ENCODE measurements at regions not wholly inside any gene's neighbourhood (a gene's known extent, or its start where the extent isn't known, plus 50 kb on each side); places are given as distances from the start of the nearest gene placed in this dataset.

DNA sequence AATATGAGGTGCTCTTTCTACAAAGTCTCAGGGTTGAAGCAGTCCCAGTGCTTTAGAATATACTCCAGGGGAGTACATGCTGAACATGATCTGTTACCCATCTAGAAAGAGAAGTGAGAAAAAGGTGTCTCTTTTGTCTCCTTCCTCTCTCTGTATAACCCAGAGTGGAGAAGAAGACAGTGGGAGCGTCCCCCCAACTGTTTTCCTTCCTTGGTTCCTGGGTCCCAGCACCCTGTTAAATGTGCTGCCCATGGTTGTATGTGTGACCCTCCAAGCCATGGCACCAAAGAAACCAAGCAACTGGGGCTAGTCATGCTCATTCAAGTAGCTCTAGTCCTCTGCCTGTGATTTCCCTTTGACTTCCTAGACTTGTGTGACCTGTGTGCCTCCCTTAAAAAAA is 683.7 kb downstream of the TBL1XR1 start:
- WGBS, 2 donors: 73 to 83% methylated on average over 1 of the region's 1 CpG
- no peak for DNase-seq

DNA sequence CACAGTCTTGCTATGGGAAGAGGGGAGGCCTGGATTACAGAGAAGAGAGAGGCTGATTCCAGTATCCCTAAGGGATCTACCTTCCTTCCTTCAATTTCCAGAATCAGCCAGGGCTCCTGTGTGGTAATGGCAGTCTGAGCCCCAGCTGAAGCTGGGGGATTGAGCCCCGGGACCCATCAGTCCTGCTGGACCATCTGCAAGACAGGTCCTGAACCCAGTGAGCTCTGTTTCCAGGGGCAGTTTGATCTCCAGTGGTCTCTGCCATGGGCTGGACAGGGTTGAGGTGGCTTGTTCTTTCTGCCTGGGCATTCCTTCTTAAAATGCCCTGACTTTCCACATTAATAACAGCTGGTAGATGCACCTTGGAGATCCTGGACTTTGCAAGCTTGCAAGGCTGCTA is 685.2 kb downstream of the TBL1XR1 start:
- Histone ChIP-seq H3K36me3 (no peaks in the 10 kb centered on the region), H3K9me3 (peaks cover 0 to 47% (median 23%) of the 10 kb centered on the region in 11 donors), H3K27ac (no peak overlapping the region), H3K4me1 (no peaks in the 10 kb centered on the region), H3K4me3 (no peak overlapping the region), H3K27me3 (no peaks in the 10 kb centered on the region)
- no peak for DNase-seq
- intact Hi-C loops (cut with DNase I): loop anchor here in 4 of 10 donors (5.0 to 10.0 kb wide), 5 partner anchors 153 to 1873 kb away; no protein-coding TSS in a partner anchor
- TF ChIP-seq CTCF (IDR thresholded peaks at IDR 0.05): no peak
- 85 to 88% methylated on average over 1 of the region's 1 CpG for WGBS, 2 donors
- ATAC-seq: no peak

More for the DNA sequence above, 683.7 kb downstream of the TBL1XR1 start:
- H3K9me3 ChIP-seq: peaks cover 0 to 47% (median 23%) of the 10 kb centered on the region in 11 donors
- H3K27ac ChIP-seq: no peak overlapping the region
- TF ChIP-seq CTCF (IDR thresholded peaks at IDR 0.05): no peak
- no peaks in the 10 kb centered on the region for H3K4me1 ChIP-seq
- H3K36me3 ChIP-seq: no peaks in the 10 kb centered on the region
- no peak overlapping the region for H3K4me3 ChIP-seq
- intact Hi-C loops (cut with DNase I): loop anchor here in 4 of 10 donors (5.0 to 10.0 kb wide), 5 partner anchors 151 to 1871 kb away; no protein-coding TSS in a partner anchor
- no peak for ATAC-seq
- no peaks in the 10 kb centered on the region for H3K27me3 ChIP-seq

DNA sequence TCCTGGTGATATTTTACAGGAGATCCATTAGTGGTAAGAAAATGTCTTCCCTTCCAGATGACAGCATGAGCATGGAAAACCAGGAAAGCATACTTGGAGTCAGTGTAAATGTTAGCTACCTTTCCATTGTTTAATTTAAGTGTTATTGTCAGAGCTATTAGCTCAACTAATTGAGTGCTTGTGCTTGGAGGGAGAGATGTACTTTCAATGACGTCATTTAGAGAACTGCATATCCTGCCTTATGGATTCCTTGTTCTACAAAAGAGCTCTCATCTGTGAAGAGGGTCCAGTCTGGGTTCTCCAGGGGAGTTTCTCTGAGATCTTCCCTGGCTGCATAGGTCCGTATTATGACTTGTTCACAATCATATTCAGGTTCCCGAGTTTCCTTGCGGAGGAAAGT is 687.2 kb downstream of the TBL1XR1 start:
- DNase-seq (no peak), ATAC-seq (no peak)
- intact Hi-C loops (cut with DNase I): loop anchor here in 5 of 10 donors (2.0 to 10.0 kb wide), 6 partner anchors 53 to 1875 kb away; no protein-coding TSS in a partner anchor
- peaks cover 0 to 40% (median 19%) of the 10 kb centered on the region in 11 donors for H3K9me3 ChIP-seq
- H3K27me3 ChIP-seq: no peaks in the 10 kb centered on the region
- H3K27ac ChIP-seq: no peak overlapping the region
- WGBS, 2 donors: 91 to 95% methylated on average over 4 of the region's 4 CpGs
- no peak overlapping the region for H3K4me3 ChIP-seq
- TF ChIP-seq CTCF (IDR thresholded peaks at IDR 0.05): no peak
- H3K36me3 ChIP-seq: no peaks in the 10 kb centered on the region
- no peaks in the 10 kb centered on the region for H3K4me1 ChIP-seq

DNA sequence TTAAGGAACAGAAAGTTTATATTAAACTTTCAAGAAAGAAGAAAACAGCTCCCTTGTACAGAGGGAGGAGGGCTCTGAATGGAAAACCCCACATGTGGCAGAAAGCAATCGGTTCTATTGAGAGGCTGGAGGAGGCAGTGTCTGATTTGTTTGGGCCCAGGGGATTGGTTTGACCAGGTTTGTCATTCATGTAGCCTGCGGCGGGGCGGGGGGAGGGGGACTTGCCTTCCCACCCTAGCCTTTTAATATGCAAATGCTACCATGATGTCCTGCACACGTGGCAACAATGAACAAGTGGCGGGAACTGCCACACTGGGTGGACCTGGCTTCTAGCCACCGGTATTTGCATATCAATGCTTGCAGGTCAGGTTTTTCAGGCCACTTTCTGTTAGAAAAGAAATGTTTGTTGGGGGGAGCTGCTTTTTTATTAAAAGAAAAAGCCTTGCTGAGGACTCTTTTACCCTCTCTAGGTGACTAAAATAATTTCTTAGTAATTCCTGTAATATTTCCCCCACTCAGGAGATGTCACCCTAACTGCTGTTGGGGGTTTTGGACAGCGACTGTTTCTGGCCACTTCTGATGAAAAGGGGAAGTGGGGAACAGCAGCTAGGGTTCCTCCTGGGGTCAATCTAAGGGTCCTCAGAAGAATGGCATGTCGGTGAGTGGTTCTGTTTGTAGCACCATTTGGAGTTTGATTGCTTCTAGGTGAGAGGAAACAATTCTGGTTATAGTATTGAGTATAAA is 691.2 kb downstream of the TBL1XR1 start:
- no peak for DNase-seq
- intact Hi-C loops (cut with DNase I): no loop called here
- no peak for TF ChIP-seq CTCF (IDR thresholded peaks at IDR 0.05)

More for the DNA sequence above, 691.2 kb downstream of the TBL1XR1 start:
- H3K4me1 ChIP-seq: peaks cover 0 to 4% (median 0%) of the 10 kb centered on the region in 9 donors
- no peaks in the 10 kb centered on the region for H3K36me3 ChIP-seq
- no peak for ATAC-seq
- no peak overlapping the region for H3K4me3 ChIP-seq
- 73 to 74% methylated on average over 9 of the region's 9 CpGs for WGBS, 2 donors
- H3K9me3 ChIP-seq: no peaks in the 10 kb centered on the region
- H3K27me3 ChIP-seq: no peaks in the 10 kb centered on the region
- H3K27ac ChIP-seq: no peak overlapping the region

Data from heart right ventricle (tissue), 16 donors.